ENCODE measurements at regions not wholly inside any gene's neighbourhood (a gene's known extent, or its start where the extent isn't known, plus 50 kb on each side); places are given as distances from the start of the nearest gene placed in this dataset.
"Not testable (repeated sequence)": the region's sequence is repeated elsewhere in the genome, so short reads cannot be mapped to it uniquely, and the experiment has no call there.

- DNase-seq = no peak
Measured at GRCh38 chr11:80987171-80987570, 1546.3 kb upstream of the TENM4 start.

- no peak for DNase-seq
Measured at GRCh38 chr11:80986421-80987074, 1545.7 kb upstream of the TENM4 start.

DNA sequence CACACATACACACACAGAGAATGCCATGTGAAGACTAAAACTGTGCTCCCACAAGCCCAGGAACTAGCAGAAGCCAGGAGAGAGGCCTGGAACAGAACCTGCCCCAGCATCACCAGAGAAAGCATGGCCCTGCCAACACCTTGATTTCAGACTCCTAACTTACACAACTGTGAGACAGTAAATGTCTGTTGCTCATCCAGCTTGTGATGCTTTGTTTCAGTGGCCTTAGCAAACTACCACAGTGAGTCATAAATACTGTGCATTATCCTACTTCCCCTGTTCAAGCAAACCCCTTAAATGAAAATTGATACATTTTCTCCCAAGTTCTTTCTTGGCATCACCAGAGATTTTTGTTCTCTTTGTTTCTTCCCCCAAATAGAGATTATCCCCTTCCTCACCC lies 1539.4 kb upstream of the TENM4 start:
- DNase-seq = no peak

DNA sequence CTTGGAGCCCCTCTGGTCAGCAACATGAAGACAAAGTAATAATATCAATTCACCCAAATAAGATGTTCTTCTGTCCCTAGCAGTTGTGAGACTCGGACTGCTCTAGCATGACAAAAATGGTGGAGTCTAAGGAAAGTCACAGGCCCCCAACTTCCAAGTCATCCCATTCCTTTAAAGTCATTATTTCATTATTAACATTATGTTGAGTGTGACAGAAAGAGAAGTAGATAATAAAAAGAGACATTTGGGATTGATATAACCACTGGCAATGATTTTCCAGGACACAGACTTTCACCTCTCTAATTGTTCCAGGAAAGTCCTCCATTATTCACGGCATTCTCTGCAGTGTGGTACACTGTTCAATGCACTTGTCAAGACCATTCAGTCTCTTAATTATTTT lies 1533.0 kb upstream of the TENM4 start:
- DNase-seq = no peak

GRCh38 chr11:80970037-80970436 lies 1529.2 kb upstream of the TENM4 start:
- DNase-seq = no peak

GRCh38 chr11:80967649-80968048 lies 1526.8 kb upstream of the TENM4 start:
- no peak for DNase-seq

DNA sequence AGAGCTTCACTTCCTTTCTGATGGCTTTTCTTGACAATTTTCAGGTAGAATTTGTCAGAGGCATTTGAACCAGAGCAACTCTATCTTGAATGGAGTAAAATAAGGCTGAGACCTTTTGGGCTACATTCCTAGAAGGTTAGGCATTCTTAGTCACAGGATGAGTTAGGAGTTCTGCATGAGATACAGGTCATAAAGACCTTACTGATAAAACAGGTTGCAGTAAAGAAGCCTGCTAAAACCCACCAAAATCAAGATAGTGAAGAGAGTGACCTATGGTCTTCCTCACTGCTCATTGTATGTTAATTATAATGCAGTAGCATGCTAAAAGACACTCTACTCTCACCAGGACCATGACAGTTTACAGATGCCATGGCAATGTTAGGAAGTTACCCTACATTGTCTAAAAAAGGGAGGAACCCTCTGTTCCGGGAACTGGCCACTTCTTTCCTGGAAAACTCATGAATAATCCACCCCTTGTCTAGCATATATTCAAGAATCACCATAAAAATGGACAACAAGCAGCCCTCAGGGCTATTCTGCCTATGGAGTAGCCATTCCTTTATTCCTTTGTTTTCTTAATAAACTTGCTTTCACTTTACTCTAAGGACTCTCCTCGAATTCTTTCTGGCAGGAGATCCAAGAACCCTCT lies 1519.7 kb upstream of the TENM4 start:
- DNase-seq = no peak

- DNase-seq = no peak
Measured at GRCh38 chr11:80959751-80960150, 1518.9 kb upstream of the TENM4 start.

DNA sequence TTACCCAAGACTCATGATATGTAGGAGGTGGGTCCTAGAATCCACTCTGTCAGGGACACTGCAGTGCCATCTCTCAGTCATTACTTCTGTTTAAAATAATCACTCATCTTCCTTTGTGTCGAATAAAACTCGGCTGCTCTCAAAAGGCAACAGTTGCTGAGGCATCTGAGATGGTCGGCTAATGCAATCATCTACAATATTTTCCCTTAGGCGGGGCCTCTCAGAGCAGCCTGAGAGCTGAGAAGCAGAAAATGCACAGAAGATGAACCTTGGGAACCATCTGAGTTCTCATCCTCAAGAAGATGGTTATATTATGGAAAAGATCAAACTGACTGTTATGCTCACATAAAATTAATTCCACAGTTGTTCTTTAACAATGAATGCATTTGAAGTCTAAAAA lies 1518.2 kb upstream of the TENM4 start:
- no peak for DNase-seq

DNA sequence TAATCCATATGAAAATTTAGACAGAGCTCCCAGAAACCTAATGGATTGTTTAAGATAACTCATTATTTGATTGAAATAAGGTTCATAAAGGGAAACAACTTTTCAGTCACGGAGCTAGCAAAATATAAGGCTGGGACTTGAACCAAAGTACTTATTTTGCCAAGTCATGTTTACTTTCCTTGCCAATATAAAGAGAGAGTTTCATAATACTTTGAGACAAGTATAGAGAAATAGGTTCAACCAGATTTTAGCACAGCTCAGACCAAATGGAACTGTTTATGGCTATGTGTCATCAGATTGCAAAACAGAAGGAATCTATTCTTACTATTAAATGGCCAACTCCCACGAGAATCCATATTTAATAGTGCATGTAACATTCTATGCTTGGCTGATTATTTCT lies 1517.5 kb upstream of the TENM4 start:
- DNase-seq = no peak

- DNase-seq = no peak
Measured at GRCh38 chr11:80955588-80955987, 1514.8 kb upstream of the TENM4 start.

DNA sequence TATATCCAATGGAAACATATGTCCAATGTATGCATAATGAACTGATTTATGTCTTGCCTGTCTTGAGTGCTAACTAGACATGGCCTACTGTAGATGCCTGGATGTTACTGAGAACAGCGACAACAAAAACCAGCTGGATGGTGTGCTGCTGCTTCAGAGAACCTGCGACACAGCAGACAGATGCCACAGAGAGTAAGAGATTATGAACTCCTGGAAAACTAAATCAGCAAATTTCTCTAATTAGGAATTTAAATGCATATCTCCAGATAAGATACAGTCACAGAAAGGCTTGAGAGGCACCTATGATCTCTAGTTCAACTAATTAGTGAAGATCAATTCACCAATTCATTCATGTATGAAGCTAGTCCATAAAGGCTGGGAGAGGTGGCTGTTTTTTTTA lies 1508.0 kb upstream of the TENM4 start:
- no peak for DNase-seq

GRCh38 chr11:80944758-80945157 lies 1503.9 kb upstream of the TENM4 start:
- DNase-seq = no peak

DNA sequence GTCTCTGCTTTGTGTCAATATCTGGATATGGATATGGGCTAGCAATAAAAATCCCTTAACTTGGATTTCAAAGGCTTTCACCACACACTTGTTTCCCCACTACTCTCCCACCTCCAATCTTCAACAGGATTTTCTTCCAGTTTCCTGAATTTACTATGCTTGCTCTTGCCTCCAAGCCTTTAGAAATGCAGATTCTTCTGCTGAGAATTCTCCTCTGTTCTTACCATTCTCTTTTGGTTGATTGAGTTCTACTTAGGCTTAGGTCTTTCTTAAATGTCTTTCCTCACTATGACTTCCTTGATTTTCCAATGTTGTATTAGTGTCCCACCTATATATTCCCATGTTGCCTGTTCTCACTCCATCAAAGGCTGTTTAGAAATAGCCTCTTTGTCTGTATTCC lies 1502.4 kb upstream of the TENM4 start:
- no peak for DNase-seq

DNA sequence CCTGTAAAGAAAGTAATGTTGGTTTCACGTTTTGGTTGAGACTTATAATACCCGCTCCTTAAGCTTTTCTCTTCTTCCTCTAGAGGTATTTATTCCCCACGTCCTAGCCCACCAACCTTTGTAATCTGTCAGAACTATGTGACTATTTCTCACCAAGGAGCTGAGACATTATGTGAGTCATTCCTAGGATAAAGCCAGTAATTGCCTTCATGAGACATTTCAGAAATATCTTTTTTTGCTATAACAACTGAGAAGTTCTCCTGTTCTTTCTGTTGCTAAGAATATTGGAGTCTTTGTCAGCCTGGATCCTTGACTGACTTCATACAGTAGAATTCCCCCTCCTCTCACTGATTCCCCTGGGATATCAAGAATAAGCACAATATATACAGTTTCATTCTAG lies 1497.0 kb upstream of the TENM4 start:
- DNase-seq = no peak

DNA sequence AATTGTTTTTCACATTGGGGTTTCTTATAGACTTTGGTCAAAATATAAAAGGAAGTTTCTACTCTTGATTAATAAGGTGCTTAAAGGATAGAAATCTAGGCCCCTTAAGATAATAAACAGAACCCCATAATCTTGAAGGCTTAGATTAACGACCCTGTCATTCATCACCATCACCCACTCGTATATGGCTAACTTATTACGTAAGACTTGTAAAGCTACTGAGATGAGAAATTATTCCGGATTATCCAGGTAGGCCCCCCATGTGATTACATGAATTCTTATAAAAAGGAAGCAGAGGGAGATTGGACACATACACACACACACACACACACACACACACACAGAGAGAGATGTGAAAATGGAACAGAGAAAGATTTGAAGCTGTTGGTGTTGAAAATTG lies 1489.2 kb upstream of the TENM4 start:
- DNase-seq = no peak

- no peak for DNase-seq
Measured at GRCh38 chr11:80929031-80929805, 1488.4 kb upstream of the TENM4 start.

DNA sequence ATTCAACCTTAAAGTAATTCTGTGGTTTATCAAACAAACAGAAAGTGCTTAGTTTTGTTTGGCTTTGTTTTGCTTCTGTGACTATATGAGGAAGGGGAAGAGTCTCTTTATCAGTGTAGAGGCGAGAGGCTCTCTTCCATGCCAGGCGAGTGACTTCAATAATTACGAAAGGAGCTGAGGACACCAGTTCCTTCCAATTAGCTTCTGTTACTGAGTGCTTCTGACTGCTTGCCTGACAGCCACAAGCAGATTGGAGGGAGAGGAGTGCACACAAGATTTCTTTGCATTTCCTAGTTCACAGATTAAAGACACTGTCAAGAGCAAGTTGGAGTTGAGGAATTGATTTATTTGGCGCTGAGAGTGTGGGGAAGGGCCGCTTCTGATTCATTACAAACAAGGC lies 1484.5 kb upstream of the TENM4 start:
- DNase-seq = no peak

GRCh38 chr11:80921310-80921709 lies 1480.5 kb upstream of the TENM4 start:
- not testable (repeated sequence) for DNase-seq

DNA sequence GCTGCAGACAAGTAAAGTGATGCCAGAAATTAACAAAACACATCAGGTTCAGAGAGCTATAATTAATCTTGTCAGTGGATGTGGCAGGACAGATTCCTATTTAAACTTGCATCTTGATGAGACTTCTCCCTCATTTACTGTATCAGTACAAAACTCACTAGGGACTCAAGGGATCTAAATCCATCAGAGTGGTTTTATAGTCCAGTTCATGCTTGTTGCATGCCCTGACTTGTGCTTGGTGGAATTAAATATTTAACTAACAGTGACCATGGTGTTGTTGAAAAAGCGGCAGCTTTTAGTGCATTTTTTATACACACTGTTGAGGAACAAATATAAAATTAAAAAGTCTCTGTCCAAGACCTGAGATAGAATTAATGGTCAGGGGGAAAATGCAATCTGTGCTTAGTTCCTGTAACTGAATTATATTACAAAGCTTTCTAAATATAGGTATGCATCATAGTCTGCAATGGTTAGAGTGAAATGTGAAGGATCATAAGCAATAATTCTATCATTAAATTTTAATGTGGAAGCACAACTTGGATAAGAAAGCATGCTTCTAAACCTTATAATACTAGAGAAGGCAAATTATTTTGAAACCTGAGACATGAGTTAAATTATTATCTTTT lies 1475.5 kb upstream of the TENM4 start:
- DNase-seq = no peak

GRCh38 chr11:80914311-80914710 lies 1473.5 kb upstream of the TENM4 start:
- DNase-seq = no peak

DNA sequence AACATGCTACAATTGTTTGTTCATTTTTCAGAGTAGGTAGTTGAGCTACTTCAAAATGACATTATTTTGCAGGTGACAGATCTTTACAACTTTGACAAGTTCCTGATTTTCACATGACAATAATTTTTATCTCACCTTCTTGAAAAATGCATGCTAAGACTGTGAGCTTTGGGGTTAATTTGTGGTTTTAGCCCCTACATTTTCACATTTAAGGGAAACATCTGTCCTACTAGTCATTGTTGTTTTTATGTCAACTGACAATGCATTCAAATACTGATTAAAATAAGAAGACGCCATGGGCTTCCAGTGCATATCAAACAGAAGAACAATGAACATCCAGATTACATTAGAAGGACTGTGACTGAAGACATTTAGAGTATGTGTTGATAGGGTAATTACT lies 1470.8 kb upstream of the TENM4 start:
- no peak for DNase-seq

- no peak for DNase-seq
Measured at GRCh38 chr11:80900265-80900664, 1459.4 kb upstream of the TENM4 start.

GRCh38 chr11:80899381-80899780 lies 1458.6 kb upstream of the TENM4 start:
- no peak for DNase-seq

Measured in bone marrow (tissue), 2 donors.